ENCODE measurements at regions not wholly inside any gene's neighbourhood (a gene's known extent, or its start where the extent isn't known, plus 50 kb on each side); places are given as distances from the start of the nearest gene placed in this dataset.
"Not testable (repeated sequence)": the region's sequence is repeated elsewhere in the genome, so short reads cannot be mapped to it uniquely, and the experiment has no call there.

DNA sequence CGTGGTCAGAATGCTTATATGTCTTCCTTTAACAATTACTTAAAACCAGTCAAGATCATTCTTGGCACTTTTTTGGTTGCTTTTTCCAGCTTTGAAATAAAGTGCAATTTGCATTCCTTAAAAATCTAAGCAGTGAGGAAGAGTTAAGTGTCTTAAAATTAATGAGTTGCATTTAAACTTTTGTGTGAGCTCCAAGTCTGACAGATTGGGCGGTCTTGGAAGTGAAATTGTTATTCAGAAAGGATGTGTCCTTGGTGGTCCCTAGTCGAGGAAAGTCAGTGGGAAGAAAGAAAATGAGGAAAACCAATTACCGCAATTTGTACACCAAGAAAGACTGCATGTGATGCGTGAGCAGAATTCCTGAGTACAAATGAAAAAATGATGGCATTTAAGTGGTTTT, 132.5 kb downstream of the HHIPL2 start:
- DNase-seq, result no peak

DNA sequence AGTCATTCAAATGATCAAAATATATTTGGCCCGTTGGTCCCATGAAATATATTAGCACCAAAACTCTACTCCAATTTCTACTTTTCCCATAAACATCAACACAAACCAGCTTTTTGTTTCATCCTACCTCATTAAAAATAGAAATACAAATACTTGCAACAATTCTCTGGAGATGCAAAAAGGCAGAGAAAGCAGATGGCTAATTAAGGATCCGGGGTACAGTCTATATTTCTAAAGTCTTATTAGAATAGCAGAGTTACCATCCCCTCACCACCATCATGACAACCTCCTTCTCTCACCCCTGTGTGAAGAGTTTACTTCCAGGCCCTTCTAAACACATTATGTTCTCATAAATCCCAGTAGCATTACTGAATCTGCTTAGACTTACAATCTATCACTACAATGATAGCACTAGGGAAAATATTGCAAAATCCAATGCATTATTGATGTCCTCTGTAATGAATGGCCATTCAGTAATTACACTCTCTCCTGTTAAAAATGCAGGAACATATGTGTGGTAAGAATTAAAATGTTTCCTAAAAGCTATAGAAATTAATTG, 133.8 kb downstream of the HHIPL2 start:
- no peak for DNase-seq

DNA sequence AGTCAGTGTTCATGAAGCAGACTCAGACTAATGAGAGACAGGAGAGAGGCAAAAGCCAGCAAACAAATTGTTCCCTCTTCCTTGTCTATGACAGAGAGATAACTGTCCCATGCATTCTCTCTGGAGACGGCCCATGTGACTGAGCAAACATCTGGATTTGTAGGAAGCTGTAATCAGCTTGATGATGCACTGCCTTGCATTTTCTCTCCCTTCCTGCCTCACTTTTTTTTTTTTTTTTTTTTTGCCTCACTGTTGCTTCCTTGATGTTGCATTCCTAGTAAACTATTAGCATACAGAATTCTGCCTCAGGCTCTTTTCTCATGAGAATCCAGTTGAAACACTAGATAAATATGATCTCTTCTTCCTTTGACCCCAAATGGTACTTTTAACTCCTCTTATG, 134.5 kb downstream of the HHIPL2 start:
- DNase-seq, result no peak

DNA sequence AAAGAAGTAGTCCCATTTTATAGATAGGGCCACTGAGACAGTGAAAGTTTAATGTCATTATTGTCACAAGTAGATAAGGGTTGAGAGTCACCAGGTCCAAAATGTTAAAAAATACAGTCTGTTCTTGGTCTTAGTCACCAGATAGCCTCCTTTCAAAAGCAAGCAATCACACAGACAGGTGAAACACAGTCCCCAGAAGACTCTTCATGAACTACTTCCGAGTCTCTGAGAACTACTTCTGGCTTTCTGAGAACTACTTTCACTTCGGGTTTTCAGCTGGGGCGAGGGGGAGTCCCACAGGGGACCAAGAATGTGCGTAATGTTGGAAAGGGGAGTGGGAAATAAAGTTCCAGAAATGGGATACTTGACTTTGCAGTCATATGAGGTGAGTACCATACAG, 143.2 kb downstream of the HHIPL2 start:
- no peak for DNase-seq

DNA sequence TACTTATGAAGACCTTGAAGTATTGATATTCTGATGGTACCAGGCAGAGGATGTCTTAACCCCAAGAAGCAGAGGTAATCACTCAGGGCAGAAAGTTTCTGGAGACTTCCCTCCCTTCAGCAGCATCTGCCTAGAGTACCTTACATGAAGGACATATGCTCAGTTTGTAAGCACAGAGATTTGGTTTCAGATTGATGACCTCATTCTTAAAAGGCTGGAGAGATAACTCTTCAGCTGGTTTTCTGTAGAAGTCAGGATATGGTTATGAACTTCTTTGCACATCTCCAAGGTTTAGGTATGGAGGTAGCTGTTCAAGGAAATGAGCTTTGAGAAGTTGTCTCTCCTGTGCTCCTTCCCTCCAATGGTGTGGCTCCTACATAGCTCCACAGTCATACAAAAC, 148.7 kb downstream of the HHIPL2 start:
- no peak for DNase-seq

DNA sequence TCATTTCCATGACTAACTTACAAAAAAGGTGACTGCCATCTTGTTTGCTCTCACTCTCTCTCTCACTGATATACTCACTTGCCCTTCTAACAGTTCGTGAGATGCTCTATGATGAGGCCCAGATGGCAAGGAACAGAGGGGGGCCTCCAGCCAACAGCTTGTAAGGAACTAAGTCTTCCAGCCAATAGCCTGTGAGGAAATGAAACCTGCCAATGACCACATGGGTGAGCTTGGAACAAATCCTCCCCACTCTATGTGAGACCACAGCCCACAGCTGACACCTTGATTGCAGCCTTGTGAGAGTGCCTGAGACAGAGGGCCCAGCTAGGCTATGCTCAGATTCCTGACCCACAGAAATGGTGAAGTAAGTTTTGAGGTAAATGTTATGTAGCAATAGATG, 153.7 kb downstream of the HHIPL2 start:
- DNase-seq, result no peak

DNA sequence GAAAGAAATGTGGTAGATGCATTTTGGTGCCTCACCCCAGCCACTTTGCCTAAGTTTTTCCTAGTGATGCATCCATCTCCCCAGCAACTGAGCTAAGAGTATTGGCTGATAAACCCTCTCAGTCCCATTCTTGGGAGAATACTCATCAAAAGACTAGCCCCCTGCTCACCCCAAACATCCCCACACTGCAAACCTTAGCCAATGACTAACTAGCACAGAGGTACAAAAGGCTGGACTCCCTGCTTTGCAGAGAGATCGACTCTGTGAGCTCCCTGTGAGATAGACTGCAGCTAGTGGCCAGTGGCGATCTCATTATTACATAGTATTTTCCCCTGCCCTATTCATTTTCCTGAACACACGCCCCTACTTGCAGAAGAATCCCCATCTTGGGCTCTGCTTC, 155.3 kb downstream of the HHIPL2 start:
- DNase-seq, result no peak

DNA sequence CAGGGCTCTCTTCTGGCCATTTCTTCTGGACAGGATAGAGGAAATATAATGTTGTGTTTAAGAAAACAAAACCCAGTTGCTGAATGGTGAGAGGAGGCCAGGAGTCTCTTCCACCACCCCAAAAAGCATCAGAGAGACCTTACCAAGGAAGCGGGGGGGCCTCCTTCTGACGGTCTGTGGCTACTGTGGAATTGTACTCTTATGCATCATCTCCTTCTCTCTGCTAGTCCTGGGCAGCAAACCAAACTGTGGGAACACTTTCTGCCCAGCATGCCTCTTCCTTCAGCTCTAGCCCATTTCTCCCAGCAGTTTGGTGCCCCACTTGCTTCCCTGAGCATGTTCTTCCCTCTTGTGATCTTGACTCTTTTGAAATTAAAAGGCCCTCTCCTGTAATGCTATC, 157.7 kb downstream of the HHIPL2 start:
- no peak for DNase-seq

- DNase-seq, result no peak
Observed at GRCh38 chr1:222387007-222387814, 160.7 kb downstream of the HHIPL2 start.

GRCh38 chr1:222385955-222386354, 161.9 kb downstream of the HHIPL2 start:
- DNase-seq, result no peak

DNA sequence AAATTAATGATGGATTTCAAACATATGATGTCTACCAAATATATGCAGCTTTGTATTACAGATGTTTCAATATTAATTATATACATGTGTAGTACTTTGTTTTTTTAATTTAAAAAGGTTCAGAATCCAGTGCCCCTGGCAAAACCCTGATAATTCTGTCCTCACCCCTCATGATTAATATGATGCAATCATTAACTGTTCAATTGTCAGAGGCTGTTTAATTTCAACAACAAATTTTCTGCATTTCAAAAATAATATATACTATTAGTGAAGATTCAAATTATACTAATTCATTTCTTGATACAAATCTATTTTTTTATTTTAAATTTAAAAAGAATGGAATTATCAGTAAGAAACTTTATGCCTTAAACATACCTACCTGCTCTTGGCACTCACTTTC, 162.6 kb downstream of the HHIPL2 start:
- no peak for DNase-seq

DNA sequence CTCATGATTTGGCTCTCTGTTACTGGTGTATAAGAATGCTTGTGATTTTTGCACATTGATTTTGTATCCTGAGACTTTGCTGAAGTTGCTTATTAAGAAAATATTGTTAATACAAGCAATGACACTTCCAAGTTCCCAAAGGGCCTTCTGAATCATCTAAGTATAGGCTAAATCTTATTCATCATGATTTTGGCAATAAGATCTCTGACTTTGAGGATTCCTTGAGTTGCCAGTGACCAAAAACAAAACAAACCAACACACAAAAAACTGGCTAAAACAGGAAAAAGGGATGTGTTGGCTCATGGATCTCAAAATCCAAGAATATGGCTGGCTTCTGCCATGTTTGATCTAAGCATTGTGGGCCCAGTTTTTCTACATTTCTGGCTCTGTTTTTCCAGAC, 163.4 kb downstream of the HHIPL2 start:
- DNase-seq, result no peak

DNA sequence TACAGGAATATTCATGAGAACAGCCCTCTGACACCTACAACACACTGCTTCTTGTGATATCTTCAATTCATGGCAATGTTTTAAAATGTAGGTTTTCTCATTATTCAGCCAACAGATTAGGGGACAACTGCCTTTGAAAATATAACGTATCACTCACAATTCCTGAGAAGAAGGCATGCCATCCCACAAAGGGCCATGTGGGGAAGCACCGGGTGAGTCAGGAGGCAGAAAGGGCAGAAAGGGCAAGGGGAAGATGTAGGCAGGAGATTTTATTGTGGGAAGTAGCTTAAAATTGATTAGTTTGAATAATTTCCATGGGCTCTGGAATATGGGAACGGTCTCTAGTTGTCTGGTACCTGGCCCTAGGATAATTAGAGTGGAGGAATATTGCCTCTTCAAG, 165.7 kb downstream of the HHIPL2 start:
- DNase-seq, result no peak

DNA sequence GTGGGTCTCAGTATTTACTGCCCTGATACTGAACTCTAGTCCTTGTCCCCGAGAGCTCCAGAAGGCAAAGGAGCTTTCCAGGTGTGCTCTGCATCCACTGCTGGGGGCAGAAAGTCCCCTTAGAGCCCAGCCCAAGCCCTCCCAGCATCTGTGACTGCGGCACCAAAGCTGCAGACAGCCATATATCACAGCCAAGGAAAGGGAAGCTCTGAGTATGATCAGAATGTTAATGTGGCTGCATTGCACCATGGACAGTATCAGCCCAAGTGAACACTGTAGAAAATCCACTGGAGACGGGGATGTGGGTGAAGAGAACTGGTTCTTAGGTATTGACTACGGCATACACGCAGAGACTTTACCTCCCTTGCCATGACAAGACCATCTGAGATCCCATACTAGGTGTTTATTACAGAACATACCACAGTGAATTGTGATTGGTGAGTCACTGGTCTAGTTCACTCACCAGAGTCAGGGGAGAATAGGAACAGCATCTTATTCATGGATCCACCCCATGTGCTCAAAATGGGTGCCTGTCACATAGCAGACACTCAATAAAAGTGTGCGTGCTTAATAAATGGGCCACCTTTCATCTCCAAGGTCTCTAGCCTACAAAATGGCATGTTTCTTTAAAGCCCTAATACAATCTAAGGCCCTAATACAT, 170.3 kb downstream of the HHIPL2 start:
- no peak for DNase-seq

DNA sequence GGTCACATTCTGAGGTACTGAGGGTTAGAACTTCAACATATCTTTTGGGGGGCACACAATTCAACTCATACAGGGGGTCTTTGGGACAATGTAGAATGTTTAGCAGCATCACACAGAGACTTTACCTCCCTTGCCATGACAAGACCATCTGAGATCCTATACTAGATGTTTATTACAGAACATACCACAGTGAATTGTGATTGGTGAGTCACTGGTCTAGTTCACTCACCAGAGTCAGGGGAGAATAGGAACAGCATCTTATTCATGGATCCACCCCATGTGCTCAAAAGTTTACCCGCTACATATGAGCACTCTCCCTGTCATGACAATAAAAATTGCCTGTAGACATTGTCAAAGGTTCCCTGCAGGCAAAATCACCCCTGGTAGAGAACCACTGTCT, 171.1 kb downstream of the HHIPL2 start:
- DNase-seq, result not testable (repeated sequence)

DNA sequence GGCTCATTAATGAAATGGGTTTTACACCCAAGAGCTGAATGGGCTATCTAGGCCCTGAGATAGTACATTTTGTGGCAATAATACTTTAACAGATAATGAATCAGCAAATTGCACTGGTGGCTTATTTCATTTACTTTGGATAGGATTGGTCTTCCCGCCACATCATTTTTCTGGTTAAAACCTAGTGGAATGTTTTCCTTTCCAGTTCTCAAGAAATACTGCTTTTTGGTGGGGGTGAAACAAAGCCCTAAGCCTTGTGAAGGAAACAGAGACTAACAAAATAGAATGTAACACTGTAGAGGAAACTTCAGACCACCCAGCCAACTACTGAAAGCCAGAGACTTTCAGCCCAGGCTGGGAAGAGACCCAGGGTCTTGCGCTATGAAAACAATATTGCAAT, 172.2 kb downstream of the HHIPL2 start:
- no peak for DNase-seq

GRCh38 chr1:222373831-222374602, 173.9 kb downstream of the HHIPL2 start:
- no peak for DNase-seq

DNA sequence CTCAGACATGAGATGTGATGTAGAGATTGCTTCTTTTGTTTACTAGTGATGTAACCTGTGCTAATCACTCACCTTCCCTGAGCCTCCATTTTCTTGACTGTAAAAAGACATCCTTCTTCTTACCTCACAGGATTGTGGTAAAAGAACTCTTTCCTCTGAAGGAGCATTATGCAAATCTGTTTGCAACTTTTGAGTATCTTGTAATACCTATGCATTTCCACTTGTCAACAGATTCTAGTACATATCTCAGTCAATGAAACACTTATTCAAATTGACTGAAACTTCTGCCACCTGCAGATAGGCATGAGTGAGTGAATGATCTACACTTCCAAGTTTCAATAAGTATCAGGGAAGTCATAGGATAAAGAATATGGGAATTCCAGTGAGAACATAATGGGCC, 174.7 kb downstream of the HHIPL2 start:
- DNase-seq, result no peak

DNA sequence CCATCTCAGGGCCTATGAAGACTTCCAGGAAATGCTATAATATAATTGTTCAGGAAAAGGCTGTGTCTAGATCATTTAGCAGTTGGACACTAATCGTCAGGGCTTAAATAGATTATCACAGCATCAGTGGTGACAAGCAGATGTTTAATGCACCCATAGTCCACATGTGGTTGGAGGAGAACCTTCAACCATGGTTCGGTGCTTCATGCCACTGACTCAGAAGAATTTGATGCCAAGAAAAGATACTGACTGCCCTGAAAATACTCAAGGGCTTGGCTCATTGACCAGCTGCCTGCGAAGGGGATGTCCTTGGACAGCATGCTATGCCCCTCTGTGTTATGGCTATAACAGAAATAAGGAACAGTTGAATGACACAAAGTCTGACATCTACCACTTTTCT, 175.7 kb downstream of the HHIPL2 start:
- DNase-seq, result no peak

GRCh38 chr1:222370913-222371675, 176.8 kb downstream of the HHIPL2 start:
- no peak for DNase-seq

DNA sequence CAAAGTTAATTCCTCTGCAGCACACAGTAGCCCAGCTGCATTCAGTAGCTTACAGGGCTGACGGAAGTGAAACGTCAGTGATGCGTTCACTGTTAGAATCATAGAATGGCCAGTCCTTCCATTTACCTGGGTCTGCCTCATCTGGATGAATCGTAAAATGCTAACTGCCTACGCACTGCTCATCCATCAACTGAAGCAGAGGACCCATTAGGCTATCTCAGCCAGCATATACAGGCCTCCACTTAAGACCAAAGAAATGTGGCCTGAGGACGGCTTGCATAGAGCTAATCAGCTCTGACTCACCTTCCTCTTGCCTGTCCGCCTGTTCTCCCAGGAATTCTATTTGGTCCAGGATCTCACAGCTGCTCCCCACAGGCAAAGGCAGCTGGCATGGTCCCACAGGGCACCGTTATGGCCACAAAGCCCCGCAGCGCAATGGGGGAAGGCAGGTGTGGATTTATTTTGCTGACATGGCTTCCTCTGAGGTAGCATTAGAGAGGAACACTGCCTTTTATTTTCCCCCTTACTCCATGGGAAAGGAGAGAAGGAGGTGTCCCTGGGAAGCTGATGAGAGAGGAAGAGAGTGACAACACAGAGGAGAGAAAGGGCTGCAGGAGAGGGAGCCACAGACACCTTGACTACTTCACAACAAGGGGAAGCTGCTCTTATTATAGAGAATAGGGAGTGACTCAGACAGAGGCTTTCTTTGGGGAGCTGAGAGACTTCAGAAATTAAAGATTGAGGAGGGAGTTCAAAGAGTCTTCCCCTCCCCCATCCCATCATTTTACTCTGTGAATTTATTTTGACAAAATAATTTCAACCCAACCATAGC, 177.6 kb downstream of the HHIPL2 start:
- DNase-seq, result no peak

DNA sequence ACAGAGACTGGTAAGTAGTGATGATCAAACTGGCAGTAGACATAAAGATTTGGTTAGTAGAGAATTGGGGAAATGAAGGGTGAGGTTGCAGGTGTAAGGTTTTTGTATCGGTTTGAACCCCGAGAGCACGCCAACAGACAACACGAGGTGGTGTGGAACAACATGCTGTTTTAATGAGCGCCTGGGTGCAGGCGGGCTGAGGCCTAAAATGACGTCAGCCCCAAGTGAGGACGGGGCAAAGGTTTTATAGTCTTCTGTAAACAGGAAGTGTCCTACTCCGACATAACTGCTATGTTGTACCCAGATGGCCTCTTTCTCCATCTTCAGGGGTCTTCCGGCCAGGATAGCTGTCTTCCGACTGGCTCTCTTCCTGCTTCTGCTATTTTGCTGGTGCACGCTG, 178.8 kb downstream of the HHIPL2 start:
- no peak for DNase-seq
